ENCODE measurements at regions not wholly inside any gene's neighbourhood (a gene's known extent, or its start where the extent isn't known, plus 50 kb on each side); places are given as distances from the start of the nearest gene placed in this dataset.

- H3K4me3 Mint-ChIP-seq: no peak overlapping the region
- no peaks in the 10 kb centered on the region for H3K9me3 Mint-ChIP-seq
- DNase-seq: no peak
- H3K27me3 Mint-ChIP-seq: peaks cover 12% of the 10 kb centered on the region
- H3K4me1 Mint-ChIP-seq: no peaks in the 10 kb centered on the region
- no peaks in the 10 kb centered on the region for H3K36me3 Mint-ChIP-seq (ENCODE audit: low read depth)
- intact Hi-C loops (cut with micrococcal nuclease): no loop called here
- H3K27ac Mint-ChIP-seq: no peak overlapping the region
These were observed 104.0 kb downstream of the EDN1 start for GRCh38 chr6:12394170-12394569.

DNA sequence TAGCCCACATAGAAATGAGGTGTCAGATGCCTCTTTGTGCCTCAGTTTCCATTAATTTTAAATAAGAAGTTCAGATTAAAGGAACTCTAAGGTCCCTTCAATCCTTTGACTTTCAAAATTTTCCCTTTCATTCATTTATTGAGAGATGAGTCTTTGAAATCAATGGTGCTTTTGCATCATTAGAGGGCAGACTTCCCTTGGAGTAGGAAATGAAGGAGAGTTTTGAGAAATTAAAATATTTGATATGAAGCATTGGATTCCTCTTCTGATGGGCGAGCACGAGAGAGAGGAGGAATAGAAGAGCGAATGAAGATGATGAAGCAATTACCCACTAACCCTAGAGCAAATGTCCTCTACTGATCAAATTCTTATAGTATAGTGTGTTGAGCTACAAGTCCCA lies 105.7 kb downstream of the EDN1 start:
- H3K4me1 Mint-ChIP-seq: no peaks in the 10 kb centered on the region

DNA sequence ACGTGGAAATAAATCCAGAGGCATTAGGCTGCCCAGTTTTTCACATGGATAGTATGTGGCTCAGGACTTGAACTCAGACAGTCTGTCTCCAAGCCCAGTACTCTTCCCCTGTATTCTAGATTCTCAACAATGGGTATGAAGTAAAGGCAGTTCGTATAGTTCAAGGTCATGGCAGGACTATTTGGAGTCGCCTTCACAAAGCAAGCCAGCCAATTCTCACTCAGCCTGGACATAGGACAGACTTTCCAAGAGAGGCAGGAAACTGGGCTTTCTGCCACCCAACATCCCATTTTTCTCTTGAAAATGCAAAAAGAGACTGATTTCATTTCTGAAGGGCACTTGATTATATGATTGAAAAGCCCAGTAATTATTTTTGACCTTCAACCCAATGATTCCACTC lies 111.0 kb downstream of the EDN1 start:
- Mint-ChIP-seq H3K9me3 (no peaks in the 10 kb centered on the region), H3K27me3 (peaks cover 3% of the 10 kb centered on the region), H3K4me3 (no peak overlapping the region), H3K4me1 (no peaks in the 10 kb centered on the region), H3K36me3 (ENCODE audit: low read depth) (no peaks in the 10 kb centered on the region), H3K27ac (no peak overlapping the region)
- DNase-seq: no peak
- intact Hi-C loops (cut with micrococcal nuclease): no loop called here

More for the DNA sequence above, 105.7 kb downstream of the EDN1 start:
- no peak overlapping the region for H3K4me3 Mint-ChIP-seq
- no peaks in the 10 kb centered on the region for H3K36me3 Mint-ChIP-seq (ENCODE audit: low read depth)
- H3K9me3 Mint-ChIP-seq: no peaks in the 10 kb centered on the region
- DNase-seq: no peak
- H3K27ac Mint-ChIP-seq: no peak overlapping the region
- H3K27me3 Mint-ChIP-seq: peaks cover 10% of the 10 kb centered on the region
- intact Hi-C loops (cut with micrococcal nuclease): no loop called here

GRCh38 chr6:12403201-12403826 lies 113.2 kb downstream of the EDN1 start:
- intact Hi-C loops (cut with micrococcal nuclease): no loop called here
- Mint-ChIP-seq H3K27ac (no peak overlapping the region), H3K36me3 (ENCODE audit: low read depth) (no peaks in the 10 kb centered on the region), H3K27me3 (peaks cover 10% of the 10 kb centered on the region), H3K4me3 (no peak overlapping the region), H3K9me3 (no peaks in the 10 kb centered on the region), H3K4me1 (no peaks in the 10 kb centered on the region)
- no peak for DNase-seq

DNA sequence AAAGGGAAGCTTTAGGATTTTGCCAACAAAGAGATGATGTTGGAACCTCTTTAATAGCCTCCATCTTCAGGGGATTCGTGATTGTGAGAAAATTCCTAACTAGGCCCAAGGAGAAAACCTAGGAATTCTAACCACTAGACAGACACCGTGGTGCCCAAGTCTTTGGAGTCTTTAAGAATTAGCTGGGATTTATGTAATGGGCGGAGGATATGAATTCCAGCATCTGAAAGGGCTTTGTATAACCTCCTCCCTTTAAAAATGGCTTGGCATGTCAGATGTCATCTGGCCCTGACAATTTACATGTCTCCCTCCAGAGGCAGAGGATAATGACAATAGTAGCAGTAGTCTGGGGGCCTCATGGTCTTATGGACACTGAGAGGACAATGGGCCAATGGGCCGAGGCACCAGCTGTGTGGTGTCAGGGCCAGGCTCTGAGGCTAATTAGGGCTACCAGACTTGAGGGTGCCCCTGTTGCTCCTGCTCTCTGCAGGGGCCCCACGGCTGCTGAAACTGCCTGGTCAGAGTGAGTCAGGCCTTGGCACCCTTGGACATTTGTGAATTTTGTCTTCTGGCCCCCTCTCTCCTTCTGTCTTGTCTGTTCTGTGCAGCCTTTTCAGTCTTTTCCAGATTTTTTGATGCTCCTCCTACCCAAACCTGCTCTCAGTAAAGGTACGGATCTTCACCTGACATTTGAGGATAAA lies 113.9 kb downstream of the EDN1 start:
- no peaks in the 10 kb centered on the region for H3K4me1 Mint-ChIP-seq
- no peak overlapping the region for H3K27ac Mint-ChIP-seq
- H3K4me3 Mint-ChIP-seq: no peak overlapping the region
- H3K36me3 Mint-ChIP-seq (ENCODE audit: low read depth): no peaks in the 10 kb centered on the region
- DNase-seq: peak; percentile 30
- intact Hi-C loops (cut with micrococcal nuclease): no loop called here
- H3K27me3 Mint-ChIP-seq: peaks cover 8% of the 10 kb centered on the region
- H3K9me3 Mint-ChIP-seq: no peaks in the 10 kb centered on the region

DNA sequence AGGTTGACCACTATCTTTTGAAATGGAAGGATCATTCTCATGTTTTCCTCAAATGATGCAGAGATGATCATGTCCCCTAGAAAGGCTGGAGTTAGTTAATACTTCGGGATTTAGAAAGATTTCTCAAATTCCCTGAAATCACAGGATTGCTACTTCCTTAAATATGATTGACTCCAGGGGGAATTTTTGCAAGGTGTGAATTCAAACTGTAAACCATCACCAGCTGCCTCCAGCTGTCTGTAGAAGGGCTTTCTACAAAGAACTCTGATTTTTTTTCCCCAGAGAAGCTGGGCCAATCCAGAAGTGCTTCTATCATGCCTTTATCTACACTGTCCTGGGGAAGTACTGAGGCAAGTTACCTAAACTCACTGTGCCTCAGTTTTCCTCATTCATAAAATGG lies 114.5 kb downstream of the EDN1 start:
- Mint-ChIP-seq H3K36me3 (ENCODE audit: low read depth) (no peaks in the 10 kb centered on the region), H3K27me3 (peaks cover 7% of the 10 kb centered on the region), H3K9me3 (no peaks in the 10 kb centered on the region), H3K27ac (no peak overlapping the region), H3K4me1 (no peaks in the 10 kb centered on the region), H3K4me3 (no peak overlapping the region)
- peak; percentile 18 for DNase-seq
- intact Hi-C loops (cut with micrococcal nuclease): no loop called here

- H3K4me1 Mint-ChIP-seq: no peaks in the 10 kb centered on the region
- peaks cover 13% of the 10 kb centered on the region for H3K27me3 Mint-ChIP-seq
- H3K27ac Mint-ChIP-seq: no peak overlapping the region
- H3K9me3 Mint-ChIP-seq: no peaks in the 10 kb centered on the region
- intact Hi-C loops (cut with micrococcal nuclease): no loop called here
- DNase-seq: no peak
- H3K36me3 Mint-ChIP-seq (ENCODE audit: low read depth): no peaks in the 10 kb centered on the region
- no peak overlapping the region for H3K4me3 Mint-ChIP-seq
These were observed 118.6 kb downstream of the EDN1 start for GRCh38 chr6:12408752-12409151.

DNA sequence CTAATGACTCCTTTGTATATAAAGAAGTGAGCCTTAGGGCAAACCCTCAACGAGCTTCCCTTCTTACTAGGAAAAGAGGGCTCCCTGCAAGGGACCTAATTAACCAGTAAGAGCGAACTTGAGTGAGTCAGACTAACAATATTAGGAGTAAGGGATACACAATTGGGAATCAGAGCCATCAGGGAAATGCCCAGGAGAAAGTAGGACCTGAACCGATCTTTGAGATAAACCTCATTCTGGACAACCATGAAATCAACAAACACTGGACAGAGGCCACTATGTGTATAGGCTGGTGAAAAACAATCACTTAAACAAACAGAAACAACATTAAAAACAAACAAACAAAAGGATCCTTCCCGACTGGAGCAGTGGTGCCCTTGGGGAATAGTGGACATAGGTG lies 120.8 kb downstream of the EDN1 start:
- DNase-seq: no peak
- peaks cover 14% of the 10 kb centered on the region for H3K27me3 Mint-ChIP-seq
- H3K4me3 Mint-ChIP-seq: no peak overlapping the region
- no peaks in the 10 kb centered on the region for H3K36me3 Mint-ChIP-seq (ENCODE audit: low read depth)
- intact Hi-C loops (cut with micrococcal nuclease): no loop called here
- no peak overlapping the region for H3K27ac Mint-ChIP-seq
- H3K4me1 Mint-ChIP-seq: no peaks in the 10 kb centered on the region
- H3K9me3 Mint-ChIP-seq: no peaks in the 10 kb centered on the region

DNA sequence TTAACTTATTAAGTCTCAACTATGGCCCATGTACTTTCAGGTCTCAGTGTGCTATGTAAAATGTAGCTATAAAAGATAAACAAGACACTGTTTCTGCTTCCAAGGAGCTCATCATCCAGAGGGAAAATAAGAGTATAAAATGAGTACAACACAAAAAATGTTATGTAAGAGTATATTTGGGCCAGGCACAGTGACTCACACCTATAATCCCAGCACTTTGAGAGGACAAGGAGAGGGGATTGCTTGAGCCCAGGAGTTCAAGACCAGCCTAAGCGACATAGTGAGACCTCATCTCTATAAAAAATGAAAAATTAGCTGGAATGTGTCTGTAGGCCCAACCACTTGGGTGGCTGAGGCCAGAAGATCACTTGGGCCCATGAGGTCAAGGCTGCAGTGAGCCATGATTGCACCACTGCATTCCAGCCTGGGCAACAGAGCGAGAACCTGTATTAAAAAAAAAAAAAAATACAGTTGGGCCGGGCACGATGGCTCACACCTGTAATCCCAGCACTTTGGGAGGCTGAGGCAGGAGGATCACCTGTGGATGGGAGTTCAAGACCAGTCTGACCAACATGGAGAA lies 124.0 kb downstream of the EDN1 start:
- H3K9me3 Mint-ChIP-seq: no peaks in the 10 kb centered on the region
- intact Hi-C loops (cut with micrococcal nuclease): no loop called here
- no peak overlapping the region for H3K27ac Mint-ChIP-seq

GRCh38 chr6:12415980-12416598 lies 125.9 kb downstream of the EDN1 start:
- intact Hi-C loops (cut with micrococcal nuclease): no loop called here
- no peaks in the 10 kb centered on the region for H3K4me1 Mint-ChIP-seq

More for the DNA sequence above, 124.0 kb downstream of the EDN1 start:
- Mint-ChIP-seq H3K36me3 (ENCODE audit: low read depth) (no peaks in the 10 kb centered on the region), H3K4me1 (no peaks in the 10 kb centered on the region), H3K4me3 (no peak overlapping the region), H3K27me3 (peaks cover 9% of the 10 kb centered on the region)
- no peak for DNase-seq

GRCh38 chr6:12417191-12417590 lies 127.0 kb downstream of the EDN1 start:
- H3K9me3 Mint-ChIP-seq: no peaks in the 10 kb centered on the region
- peaks cover 6% of the 10 kb centered on the region for H3K27me3 Mint-ChIP-seq
- DNase-seq: no peak
- H3K4me3 Mint-ChIP-seq: no peak overlapping the region
- H3K36me3 Mint-ChIP-seq (ENCODE audit: low read depth): no peaks in the 10 kb centered on the region
- H3K27ac Mint-ChIP-seq: no peak overlapping the region
- intact Hi-C loops (cut with micrococcal nuclease): no loop called here
- H3K4me1 Mint-ChIP-seq: no peaks in the 10 kb centered on the region

More at GRCh38 chr6:12415980-12416598, 125.9 kb downstream of the EDN1 start:
- Mint-ChIP-seq H3K4me3 (no peak overlapping the region), H3K27ac (no peak overlapping the region), H3K27me3 (peaks cover 9% of the 10 kb centered on the region), H3K36me3 (ENCODE audit: low read depth) (no peaks in the 10 kb centered on the region), H3K9me3 (no peaks in the 10 kb centered on the region)
- DNase-seq: no peak

DNA sequence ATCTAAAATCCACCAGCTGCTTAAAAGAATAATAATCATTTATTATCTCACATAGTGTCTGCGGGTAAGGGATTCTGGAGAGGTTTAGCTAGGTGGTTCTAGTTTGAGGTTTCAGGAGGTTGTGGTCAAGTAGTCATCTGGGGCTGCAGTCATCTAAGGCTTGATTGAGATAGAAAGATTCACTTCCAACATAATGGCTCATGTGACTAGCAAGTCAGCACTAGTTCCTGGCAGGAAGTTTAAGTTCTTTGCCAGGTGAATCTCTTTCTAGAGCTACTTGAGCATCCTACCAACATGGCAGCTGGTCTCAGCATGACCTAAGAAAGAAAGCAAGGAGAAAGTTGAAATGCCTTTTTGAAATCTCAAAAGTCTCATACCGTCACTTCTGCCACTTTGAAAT lies 128.8 kb downstream of the EDN1 start:
- H3K36me3 Mint-ChIP-seq (ENCODE audit: low read depth): no peaks in the 10 kb centered on the region
- no peak overlapping the region for H3K27ac Mint-ChIP-seq
- no peak for DNase-seq
- H3K4me3 Mint-ChIP-seq: no peak overlapping the region
- intact Hi-C loops (cut with micrococcal nuclease): no loop called here
- no peaks in the 10 kb centered on the region for H3K9me3 Mint-ChIP-seq
- H3K27me3 Mint-ChIP-seq: peaks cover 4% of the 10 kb centered on the region
- H3K4me1 Mint-ChIP-seq: no peaks in the 10 kb centered on the region

DNA sequence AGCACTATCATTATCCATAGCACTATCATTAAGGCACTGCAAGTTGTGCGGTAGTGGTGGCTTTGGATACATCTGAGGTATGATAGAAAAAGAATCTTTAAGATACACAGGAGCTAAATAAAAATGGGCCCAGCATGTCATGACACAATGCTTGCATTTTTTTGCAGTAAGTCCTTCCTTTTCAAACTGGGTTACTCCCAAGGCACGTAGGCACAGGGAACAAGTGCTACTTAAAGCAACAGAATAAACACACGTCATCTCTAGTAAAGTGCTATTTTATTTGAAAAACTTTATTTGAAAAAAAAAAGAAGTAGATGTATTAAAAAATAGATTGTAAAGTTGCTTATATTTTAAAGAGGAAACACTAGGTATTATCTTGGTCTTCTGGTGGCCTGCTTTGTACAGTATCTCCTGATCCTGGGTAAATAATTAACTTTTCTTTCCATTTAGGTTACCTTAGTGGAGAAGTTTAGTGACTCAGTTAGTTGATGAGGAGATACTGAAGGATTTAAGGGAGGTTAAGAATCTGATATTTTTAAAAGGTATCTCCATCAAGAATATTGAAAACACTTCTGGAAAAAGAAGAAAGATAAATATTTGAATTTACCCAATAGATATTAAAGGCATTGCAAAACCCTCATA lies 129.6 kb downstream of the EDN1 start:
- H3K27me3 Mint-ChIP-seq: peaks cover 2% of the 10 kb centered on the region
- H3K9me3 Mint-ChIP-seq: no peaks in the 10 kb centered on the region
- no peak overlapping the region for H3K27ac Mint-ChIP-seq
- no peak for DNase-seq
- intact Hi-C loops (cut with micrococcal nuclease): no loop called here
- no peak overlapping the region for H3K4me3 Mint-ChIP-seq
- H3K4me1 Mint-ChIP-seq: no peaks in the 10 kb centered on the region
- H3K36me3 Mint-ChIP-seq (ENCODE audit: low read depth): no peaks in the 10 kb centered on the region

DNA sequence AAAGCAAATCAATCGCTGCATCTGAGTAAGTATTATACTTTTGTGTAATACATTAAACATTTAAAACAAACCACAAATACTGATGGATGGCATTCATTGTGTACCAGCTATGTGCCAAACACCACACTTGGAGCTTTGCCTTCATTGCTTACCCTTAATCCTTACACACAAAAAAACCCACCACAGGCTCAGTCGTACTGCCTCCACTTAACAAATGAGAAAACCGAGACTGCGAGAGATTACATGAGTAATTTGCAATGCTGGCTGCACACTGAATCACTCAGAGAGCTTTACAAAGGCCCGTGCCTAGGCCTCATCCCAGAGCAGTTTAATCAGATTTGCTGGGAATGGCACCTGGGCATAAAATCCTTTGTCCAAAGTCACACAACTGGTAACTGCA lies 130.5 kb downstream of the EDN1 start:
- Mint-ChIP-seq H3K27ac (no peak overlapping the region), H3K36me3 (ENCODE audit: low read depth) (no peaks in the 10 kb centered on the region), H3K9me3 (no peaks in the 10 kb centered on the region), H3K27me3 (peaks cover 2% of the 10 kb centered on the region), H3K4me3 (no peak overlapping the region), H3K4me1 (no peaks in the 10 kb centered on the region)
- intact Hi-C loops (cut with micrococcal nuclease): no loop called here
- no peak for DNase-seq

All from activated CD4-positive, alpha-beta T cell treated with anti-CD3 and anti-CD28 coated beads, Interleukin-2, amount 10 ng/mL, durations not matched to agents 24 days and 14 days (primary cell).